RWPE1 (cell line): ENCODE measurements at regions not wholly inside any gene's neighbourhood (a gene's known extent, or its start where the extent isn't known, plus 50 kb on each side); places are given as distances from the start of the nearest gene placed in this dataset.

Experiments
- CTCF ChIA-PET: fragments of 350-600 bp; sonication (Branson Sonifier 250); formaldehyde crosslinking; extraction: SDS; loops from one replicate; lab custom pipeline; 2021; lab: Yijun Ruan, JAX
- POLR2A ChIA-PET: fragments of 400-600 bp; formaldehyde crosslinking; extraction: SDS; loops from one replicate; lab custom pipeline; 2020; ENCODE audit warnings: antibody characterized with exemption; ENCODE audit not compliant: low non-redundant PET; lab: Yijun Ruan, JAX
- DNase-seq: peaks from one replicate; pipeline ENCODE4 v3.0.0; 2012; ENCODE audit warnings: low spot score
- H3K27ac ChIP-seq: fragments of 450-650 bp; 2 replicates; pipeline ENCODE4 v1.5.1; 2017
- TF ChIP-seq, protein P1 (sequence below): fragments of 450-650 bp; conservative IDR thresholded peaks from 2 replicates; pipeline ENCODE4 v1.5.1; 2017; ENCODE audit warnings: low read depth, mild to moderate bottlenecking

- no peak for DNase-seq
- TF ChIP-seq, protein P1, sequence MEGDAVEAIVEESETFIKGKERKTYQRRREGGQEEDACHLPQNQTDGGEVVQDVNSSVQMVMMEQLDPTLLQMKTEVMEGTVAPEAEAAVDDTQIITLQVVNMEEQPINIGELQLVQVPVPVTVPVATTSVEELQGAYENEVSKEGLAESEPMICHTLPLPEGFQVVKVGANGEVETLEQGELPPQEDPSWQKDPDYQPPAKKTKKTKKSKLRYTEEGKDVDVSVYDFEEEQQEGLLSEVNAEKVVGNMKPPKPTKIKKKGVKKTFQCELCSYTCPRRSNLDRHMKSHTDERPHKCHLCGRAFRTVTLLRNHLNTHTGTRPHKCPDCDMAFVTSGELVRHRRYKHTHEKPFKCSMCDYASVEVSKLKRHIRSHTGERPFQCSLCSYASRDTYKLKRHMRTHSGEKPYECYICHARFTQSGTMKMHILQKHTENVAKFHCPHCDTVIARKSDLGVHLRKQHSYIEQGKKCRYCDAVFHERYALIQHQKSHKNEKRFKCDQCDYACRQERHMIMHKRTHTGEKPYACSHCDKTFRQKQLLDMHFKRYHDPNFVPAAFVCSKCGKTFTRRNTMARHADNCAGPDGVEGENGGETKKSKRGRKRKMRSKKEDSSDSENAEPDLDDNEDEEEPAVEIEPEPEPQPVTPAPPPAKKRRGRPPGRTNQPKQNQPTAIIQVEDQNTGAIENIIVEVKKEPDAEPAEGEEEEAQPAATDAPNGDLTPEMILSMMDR, result no peak
- POLR2A ChIA-PET, result no interaction called here
- CTCF ChIA-PET, result no interaction called here
- no peak overlapping the region for H3K27ac ChIP-seq
Observed at GRCh38 chr10:31120961-31121685, 89.5 kb upstream of the ZNF438 start.

- TF ChIP-seq, protein P1, result no peak
- no peak overlapping the region for H3K27ac ChIP-seq
- POLR2A ChIA-PET, result no interaction called here
- DNase-seq, result no peak
- CTCF ChIA-PET, result no interaction called here
Observed at GRCh38 chr10:31121757-31122577, 90.3 kb upstream of the ZNF438 start.

DNA sequence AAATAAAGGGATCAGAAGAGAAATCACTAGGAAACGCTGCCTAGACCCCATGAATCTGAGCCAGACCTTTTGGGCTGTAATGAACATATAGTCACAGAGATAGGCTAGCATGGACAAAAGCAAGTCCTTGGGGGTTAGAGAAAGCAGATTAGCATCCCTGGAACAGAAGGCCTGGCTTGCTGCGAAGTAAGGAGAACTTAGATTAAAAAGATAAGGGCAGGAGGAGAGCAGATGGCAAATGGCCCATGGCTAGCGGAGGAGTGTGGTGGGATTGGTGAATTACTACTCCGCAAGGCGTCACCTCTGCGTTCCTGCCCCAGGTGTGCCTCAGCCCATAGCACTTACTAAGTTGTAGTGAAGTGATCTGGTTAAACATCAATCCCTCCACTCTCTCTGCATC, 92.3 kb upstream of the ZNF438 start:
- no peak for DNase-seq
- TF ChIP-seq, protein P1, result no peak
- no peak overlapping the region for H3K27ac ChIP-seq
- ChIA-PET POLR2A (no interaction called here), CTCF (interaction anchor here (0.6 kb wide), 1 partner anchor 19 kb away, joined by 3 read pairs; no protein-coding TSS in a partner anchor)

DNA sequence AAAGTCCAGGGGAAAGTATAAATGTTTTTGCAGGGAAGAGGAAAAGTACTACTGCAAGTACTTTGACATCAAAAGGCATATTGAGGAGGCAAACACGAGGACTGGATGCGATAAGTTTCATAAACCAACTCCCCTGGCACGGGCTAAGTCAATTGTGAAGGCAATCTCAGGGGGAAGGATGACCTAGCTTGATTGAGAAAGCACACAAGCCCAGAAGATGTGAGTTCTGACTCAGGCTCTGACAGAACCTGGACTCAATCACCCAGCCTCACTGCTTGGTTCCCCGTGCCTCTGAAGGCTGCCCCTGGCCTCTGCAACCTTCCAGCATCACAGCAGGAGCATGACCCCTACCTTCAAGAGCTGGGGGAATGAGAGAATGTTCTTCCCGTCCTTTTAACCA, 93.2 kb upstream of the ZNF438 start:
- no peak for DNase-seq
- no peak overlapping the region for H3K27ac ChIP-seq
- ChIA-PET CTCF (interaction anchor here (0.6 kb wide), 2 partner anchors 20 to 458 kb away, joined by 3 read pairs; no protein-coding TSS in a partner anchor), POLR2A (no interaction called here)
- TF ChIP-seq, protein P1, result no peak

- DNase-seq, result no peak
- POLR2A ChIA-PET, result no interaction called here
- TF ChIP-seq, protein P1, result no peak
- CTCF ChIA-PET, result no interaction called here
- H3K27ac ChIP-seq, result no peak overlapping the region
Observed at GRCh38 chr10:31125789-31126188, 94.1 kb upstream of the ZNF438 start.

DNA sequence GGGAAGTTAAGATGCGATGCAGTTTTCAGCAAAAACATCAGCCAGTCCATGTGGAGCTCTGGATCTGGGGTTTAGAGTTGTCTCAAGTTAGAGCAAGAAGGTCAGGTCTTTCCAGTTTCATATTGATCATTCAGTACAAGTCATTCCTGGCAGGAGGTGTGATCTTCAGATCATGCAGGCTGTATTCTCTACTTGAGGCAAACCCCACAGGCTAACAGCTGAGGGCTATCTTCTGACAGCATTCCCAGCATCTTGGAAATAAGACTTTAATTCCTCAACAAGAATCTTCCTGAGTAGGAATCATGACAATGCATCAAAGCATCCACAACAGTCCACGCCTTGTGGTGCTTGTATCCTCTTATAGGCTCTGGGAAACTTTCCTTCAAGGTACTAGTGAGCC, 94.9 kb upstream of the ZNF438 start:
- DNase-seq, result no peak
- TF ChIP-seq, protein P1, result no peak
- H3K27ac ChIP-seq, result no peak overlapping the region
- POLR2A ChIA-PET, result no interaction called here
- CTCF ChIA-PET, result no interaction called here
